NCI-H748 (cell line): ENCODE measurements at regions not wholly inside any gene's neighbourhood (a gene's known extent, or its start where the extent isn't known, plus 50 kb on each side); places are given as distances from the start of the nearest gene placed in this dataset.

Experiments
- DNase-seq: peaks from one replicate; lab custom pipeline; 2025; ENCODE audit not compliant: unreplicated experiment; lab: John Stamatoyannopoulos, UW

- DNase-seq: no peak
These were observed 65.9 kb upstream of the KCND2 start for GRCh38 chr7:120207037-120207436.

- no peak for DNase-seq
These were observed 57.3 kb upstream of the KCND2 start for GRCh38 chr7:120215654-120216053.

GRCh38 chr7:120216947-120217346, 56.0 kb upstream of the KCND2 start:
- DNase-seq: no peak

GRCh38 chr7:120218712-120219111, 54.3 kb upstream of the KCND2 start:
- DNase-seq: no peak

- DNase-seq: no peak
These were observed 51.3 kb upstream of the KCND2 start for GRCh38 chr7:120221666-120222065.
